Heart right ventricle (tissue), 16 donors: ENCODE measurements at regions not wholly inside any gene's neighbourhood (a gene's known extent, or its start where the extent isn't known, plus 50 kb on each side); places are given as distances from the start of the nearest gene placed in this dataset.
A peak's percentile ranks its signal among the peaks of the same experiment; 100 is the strongest.

ENCODE experiments used
- ATAC-seq, 8 donors: fragments of 200-7000 bp; cut with Tn5 transposase; one replicate each; pipeline ENCODE4 v1.9.1; 2020; ENCODE audit warnings: mild to moderate bottlenecking in 8 of 8, moderate library complexity in 8 of 8, moderate number of reproducible peaks in 1 of 8
- DNase-seq, 2 donors: peaks; one replicate each; pipeline ENCODE4 v3.0.0-alpha.2; 2020
- H3K27ac ChIP-seq, 10 donors: fragments of 200-600 bp; sonication (generic) in 2 of 10; one replicate each; pipeline versions ENCODE4 v1.5.0 to v1.8.0; 2020 to 2022; ENCODE audit warnings: mild to moderate bottlenecking in 3 of 10
- H3K27me3 ChIP-seq, 7 donors: fragments of 200-600 bp; one replicate each; pipeline ENCODE4 v1.8.0; 2021 to 2022; ENCODE audit warnings: mild to moderate bottlenecking in 2 of 7
- H3K36me3 ChIP-seq, 9 donors: fragments of 200-600 bp; sonication (generic) in 1 of 9; one replicate each; pipeline versions ENCODE4 v1.5.0 to v1.8.0; 2020 to 2022; ENCODE audit warnings: mild to moderate bottlenecking in 2 of 9
- H3K4me1 ChIP-seq, 9 donors: fragments of 200-600 bp; sonication (generic) in 1 of 9; one replicate each; pipeline versions ENCODE4 v1.5.0 to v1.8.0; 2020 to 2022; ENCODE audit warnings: mild to moderate bottlenecking in 4 of 9
- H3K4me3 ChIP-seq, 10 donors: fragments of 200-600 bp; sonication (generic) in 2 of 10; one replicate each; pipeline versions ENCODE4 v1.5.0 to v1.8.0; 2020 to 2022; ENCODE audit warnings: mild to moderate bottlenecking in 7 of 10, moderate library complexity in 2 of 10
- H3K9me3 ChIP-seq, 11 donors: fragments of 200-600 bp in 10 of 11; sonication (generic) in 2 of 11; one replicate each; pipeline versions ENCODE4 v1.5.0 to v1.8.0; 2013 to 2022; ENCODE audit warnings: mild to moderate bottlenecking in 2 of 11, control low read depth in 1 of 11, moderate library complexity in 1 of 11
- CTCF ChIP-seq, 9 donors: fragments of 200-600 bp; sonication (generic) in 2 of 9; IDR thresholded peaks; one replicate each; pipeline versions ENCODE4 v1.5.0 to v1.8.0; 2021 to 2022; ENCODE audit warnings: antibody characterized with exemption in 9 of 9, mild to moderate bottlenecking in 5 of 9, moderate library complexity in 1 of 9
- WGBS, 2 donors: extraction: QIAGEN DNeasy Blood & Tissue Kit; methylation state at CpG; one replicate each; pipeline ENCODE4 v1.1.7; 2013; ENCODE audit warnings: inconsistent platforms in 1 of 2; 5-methylcytosine and 5-hydroxymethylcytosine counted together
- intact Hi-C, 10 donors: fragments of 100-400 bp; cut with DNase I; formaldehyde crosslinking; loops; one replicate each; pipeline versions ENCODE4 v1.11.1 to v1.14.2; 2022
- donor health status: Arrhythmogenic right ventricular cardiomyopathy.
- donor health status: ischemic (EF 13 %, LVEDD 7.1; RV severe dilation, severe dysfunction).
- donor health status: healthy with polysubstance abuse.
- donor health status: DM: no; HTN: yes; CAD: no.
- donor health status: DM: no; HTN: no; CAD: no.
- donor health status: ischemic (EF 25% LVEDD 6.9; RV normal size, moderate dysfunction).
- donor health status: ischemic (EF 25% LVEDD 5.7; RV mildly dilated, moderate dysfunction).
- donor health status: healthy.
- donor health status: DM: yes; HTN: yes; CAD: no.
- donor health status: Ischemic cardiomyopathy.
- donor health status: ischemic (EF 35%, LVEDD 5.7; RV mildly dilated, moderate dysfunction).
- donor health status: nonischemic (EF 11% LVEDD 7.7; RV severe dilation, severe dysfunction).
- donor health status: DM: yes; HTN: yes; CAD: no.
- donor health status: PGD.
- donor health status: ischemic (EF 29% LVEDD 5.4; RV normal size, mild dysfunction).
- donor health status: nonischemic (EF 23%, LVEDD 6.1; RV moderate dilation, normal function).

- DNase-seq (peak in 1 of 2 donors; percentile 37), ATAC-seq (peak in 4 of 8 donors; percentile 43 to 75 (median 53))
- no peaks in the 10 kb centered on the region for H3K36me3 ChIP-seq
- H3K9me3 ChIP-seq, result peaks cover 0 to 17% (median 6%) of the 10 kb centered on the region in 11 donors
- intact Hi-C loops, result no loop called here
- H3K4me3 ChIP-seq, result no peak overlapping the region
- no peaks in the 10 kb centered on the region for H3K27me3 ChIP-seq
- TF ChIP-seq CTCF (IDR thresholded peaks at IDR 0.05), result no peak
- WGBS, 2 donors, result 54 to 60% methylated on average over 4 of the region's 4 CpGs
- H3K4me1 ChIP-seq, result peaks cover 0 to 21% (median 6%) of the 10 kb centered on the region in 9 donors
- H3K27ac ChIP-seq, result peak overlapping the region in 3 of 10 donors; percentile 17 to 46 (median 41)
These were observed 339.6 kb upstream of the TBX3 start for GRCh38 chr12:115023279-115024265.

- no peak for TF ChIP-seq CTCF (IDR thresholded peaks at IDR 0.05)
These were observed 336.1 kb upstream of the TBX3 start for GRCh38 chr12:115020091-115020490.

GRCh38 chr12:115017346-115017745 is 333.4 kb upstream of the TBX3 start:
- Histone ChIP-seq H3K4me1 (peaks cover 0 to 24% (median 0%) of the 10 kb centered on the region in 9 donors), H3K27ac (no peak overlapping the region), H3K36me3 (no peaks in the 10 kb centered on the region), H3K27me3 (peaks cover 0 to 18% (median 0%) of the 10 kb centered on the region in 7 donors), H3K9me3 (peaks cover 0 to 20% (median 6%) of the 10 kb centered on the region in 11 donors), H3K4me3 (no peak overlapping the region)
- no peak for TF ChIP-seq CTCF (IDR thresholded peaks at IDR 0.05)
- whole genome bisulfite sequencing, 2 donors, result 66 to 70% methylated on average over 2 of the region's 2 CpGs
- ATAC-seq (no peak), DNase-seq (no peak)
- intact Hi-C loops, result loop anchor here in 2 of 10 donors (10.0 kb wide), 2 partner anchors 317 to 323 kb away; no protein-coding TSS in a partner anchor

More at GRCh38 chr12:115020091-115020490, 336.1 kb upstream of the TBX3 start:
- H3K27ac ChIP-seq, result no peak overlapping the region
- ATAC-seq, result no peak
- H3K4me3 ChIP-seq, result no peak overlapping the region
- intact Hi-C loops, result no loop called here
- no peak for DNase-seq
- H3K9me3 ChIP-seq, result peaks cover 0 to 20% (median 6%) of the 10 kb centered on the region in 11 donors
- H3K36me3 ChIP-seq, result no peaks in the 10 kb centered on the region
- H3K27me3 ChIP-seq, result peaks cover 0 to 5% (median 0%) of the 10 kb centered on the region in 7 donors
- peaks cover 0 to 21% (median 6%) of the 10 kb centered on the region in 9 donors for H3K4me1 ChIP-seq

GRCh38 chr12:115013236-115013981 is 329.4 kb upstream of the TBX3 start:
- H3K36me3 ChIP-seq, result no peaks in the 10 kb centered on the region
- no peak for TF ChIP-seq CTCF (IDR thresholded peaks at IDR 0.05)
- intact Hi-C loops, result loop anchor here in 2 of 10 donors (5.0 to 10.0 kb wide), 4 partner anchors 89 to 331 kb away; partner anchors contain the start of gene TBX3 (in 1 of the 2)
- H3K9me3 ChIP-seq, result peaks cover 0 to 17% (median 0%) of the 10 kb centered on the region in 11 donors
- peaks cover 0 to 18% (median 0%) of the 10 kb centered on the region in 7 donors for H3K27me3 ChIP-seq
- ATAC-seq (peak; percentile 30 to 86 (median 66)), DNase-seq (peak; percentile 27 to 39)
- peaks cover 0 to 24% (median 0%) of the 10 kb centered on the region in 9 donors for H3K4me1 ChIP-seq
- WGBS, 2 donors, result 33 to 37% methylated on average over 15 of the region's 15 CpGs
- no peak overlapping the region for H3K4me3 ChIP-seq
- peak overlapping the region in 8 of 10 donors; percentile 6 to 57 (median 34) for H3K27ac ChIP-seq
